Astrocyte of the hippocampus (primary cell): ENCODE measurements at regions not wholly inside any gene's neighbourhood (a gene's known extent, or its start where the extent isn't known, plus 50 kb on each side); places are given as distances from the start of the nearest gene placed in this dataset.

Experiments used
- DNase-seq: peaks from one replicate; pipeline ENCODE4 v3.0.0; 2011; ENCODE audit warnings: low read depth, low spot score

- DNase-seq, result no peak
Observed at GRCh38 chr2:57296795-57297517, 749.6 kb upstream of the VRK2 start.

DNA sequence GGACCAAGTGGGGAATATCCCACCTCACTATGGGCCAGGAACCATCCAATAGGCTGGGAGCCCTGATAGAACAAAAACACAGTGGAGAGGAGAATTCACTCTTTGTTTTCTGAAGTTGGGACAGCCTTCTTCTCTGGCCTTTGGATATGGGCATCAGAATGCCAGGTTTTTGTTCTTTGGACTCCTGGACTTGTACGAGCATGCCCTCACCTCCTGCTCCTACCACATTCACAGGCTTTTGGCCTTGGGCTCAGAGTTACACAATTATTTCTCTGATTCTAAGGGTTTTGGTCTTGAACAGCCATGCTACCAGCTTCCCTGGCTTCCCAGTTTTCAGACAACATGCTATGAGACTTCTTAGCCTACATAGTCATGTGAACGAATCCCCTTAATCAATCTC, 732.9 kb upstream of the VRK2 start:
- DNase-seq, result no peak

- no peak for DNase-seq
Observed at GRCh38 chr2:57314682-57315081, 731.9 kb upstream of the VRK2 start.

GRCh38 chr2:57330447-57330846, 716.2 kb upstream of the VRK2 start:
- DNase-seq, result peak; percentile 4

GRCh38 chr2:57333221-57333620, 713.4 kb upstream of the VRK2 start:
- DNase-seq, result no peak

GRCh38 chr2:57343391-57344006, 703.1 kb upstream of the VRK2 start:
- DNase-seq, result no peak

GRCh38 chr2:57368190-57368589, 678.4 kb upstream of the VRK2 start:
- DNase-seq, result no peak

- no peak for DNase-seq
Observed at GRCh38 chr2:57370882-57371585, 675.6 kb upstream of the VRK2 start.

GRCh38 chr2:57372237-57372984, 674.2 kb upstream of the VRK2 start:
- DNase-seq, result no peak

GRCh38 chr2:57373530-57373929, 673.1 kb upstream of the VRK2 start:
- DNase-seq, result peak; percentile 31

DNA sequence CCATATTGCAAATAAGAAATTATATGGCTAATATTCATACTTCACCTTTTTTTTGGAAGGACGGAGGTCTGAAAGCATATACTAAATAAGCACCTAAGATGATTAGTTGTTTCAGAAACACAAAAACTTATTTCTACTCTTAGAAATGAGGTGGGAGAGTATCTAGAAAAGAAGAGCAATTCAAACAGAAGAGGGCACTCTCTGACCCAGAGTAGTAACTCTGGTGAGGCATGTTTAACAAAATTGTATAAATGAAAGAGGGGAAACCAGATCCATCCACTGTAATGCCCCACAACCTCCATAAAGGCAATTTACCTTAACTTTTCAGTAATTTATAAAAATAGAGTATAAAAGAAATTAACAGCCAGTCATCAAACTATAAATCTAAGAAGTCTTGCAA, 669.6 kb upstream of the VRK2 start:
- peak; percentile 1 for DNase-seq

DNA sequence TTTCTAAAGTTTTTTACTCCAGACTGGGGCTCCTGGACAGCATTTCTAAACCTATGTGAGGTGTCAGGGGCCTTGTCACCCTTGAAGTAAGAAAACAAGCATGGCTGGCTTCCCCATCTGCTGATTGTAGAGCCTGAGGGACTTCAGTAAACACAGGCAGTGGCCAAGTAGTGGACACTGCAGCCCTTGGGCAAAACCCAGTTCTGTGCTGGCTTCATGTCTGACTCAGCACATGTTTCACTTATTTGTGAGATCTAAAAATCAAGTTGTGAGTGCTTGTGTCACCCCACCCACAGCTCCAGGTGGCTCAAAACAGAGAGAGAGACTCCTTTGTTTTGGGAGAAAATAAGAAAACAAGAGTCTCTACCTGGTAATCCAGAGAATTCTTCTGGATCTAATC, 660.3 kb upstream of the VRK2 start:
- DNase-seq, result no peak

DNA sequence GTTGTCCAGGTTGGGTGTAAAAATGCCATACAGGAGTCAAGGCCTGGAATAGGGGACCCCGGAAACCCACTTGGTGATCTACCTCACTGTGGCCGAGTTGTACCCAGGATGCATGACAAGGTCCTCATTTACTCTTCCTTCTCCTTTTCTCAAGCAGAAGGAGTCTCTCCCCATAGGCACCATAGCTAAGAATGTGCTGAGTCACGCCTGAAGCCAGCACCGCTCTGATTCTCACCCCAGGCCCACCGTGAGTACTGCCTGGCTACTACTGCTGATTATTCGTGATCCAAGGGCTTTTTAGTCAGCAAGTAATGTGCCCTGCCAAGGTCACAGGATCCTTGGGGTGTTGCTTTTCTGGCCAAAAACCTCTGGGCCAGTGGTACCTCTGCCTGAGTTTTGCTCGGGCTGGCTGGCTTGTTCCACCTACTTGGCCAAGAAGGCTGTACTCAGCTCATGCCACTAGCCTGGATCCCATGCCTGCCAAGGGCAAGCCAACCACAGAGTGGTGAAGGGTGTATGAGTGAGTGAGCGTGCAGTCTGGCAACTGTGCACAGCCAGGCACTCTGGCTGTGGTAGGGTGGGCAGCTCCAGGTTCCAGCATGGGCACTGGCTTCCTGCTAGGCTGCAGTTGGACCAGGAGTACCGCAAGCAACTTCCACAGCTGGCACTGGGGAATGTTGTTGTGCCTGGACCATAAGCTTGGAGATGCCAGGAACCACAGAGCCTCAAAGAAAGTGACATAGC, 650.1 kb upstream of the VRK2 start:
- no peak for DNase-seq

GRCh38 chr2:57397550-57398360, 648.9 kb upstream of the VRK2 start:
- DNase-seq, result no peak

- no peak for DNase-seq
Observed at GRCh38 chr2:57399057-57399456, 647.5 kb upstream of the VRK2 start.

- no peak for DNase-seq
Observed at GRCh38 chr2:57402096-57402495, 644.5 kb upstream of the VRK2 start.

- no peak for DNase-seq
Observed at GRCh38 chr2:57402755-57403154, 643.9 kb upstream of the VRK2 start.

GRCh38 chr2:57407772-57408201, 638.8 kb upstream of the VRK2 start:
- no peak for DNase-seq

DNA sequence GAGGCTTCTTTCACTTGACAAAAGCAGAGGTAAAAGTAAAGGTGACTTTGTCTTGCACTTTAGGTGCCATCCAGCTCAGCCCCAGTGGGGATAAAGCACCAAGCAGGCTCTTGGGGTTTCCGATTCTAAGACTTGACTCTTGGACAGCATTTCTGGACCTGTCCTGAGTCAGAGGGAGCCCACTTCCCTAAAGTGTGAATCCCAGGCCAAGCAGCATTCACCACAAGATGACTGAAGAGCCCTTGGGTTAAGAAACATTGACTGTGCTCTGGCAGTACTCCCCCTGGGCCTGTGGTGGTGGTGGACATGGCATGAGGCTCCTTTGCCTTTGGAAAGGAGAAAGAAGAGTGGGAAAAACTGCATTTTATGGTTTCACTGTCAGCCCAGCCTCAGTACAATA, 638.0 kb upstream of the VRK2 start:
- no peak for DNase-seq

- no peak for DNase-seq
Observed at GRCh38 chr2:57417007-57417406, 629.6 kb upstream of the VRK2 start.
